Gastroesophageal sphincter (tissue), 3 donors: ENCODE measurements at regions not wholly inside any gene's neighbourhood (a gene's known extent, or its start where the extent isn't known, plus 50 kb on each side); places are given as distances from the start of the nearest gene placed in this dataset.

ENCODE experiments used
- CTCF ChIP-seq, 4 experiments: fragments of 200-600 bp in 2 of 4; fragments of 450-650 bp in 2 of 4; sonication (generic) in 1 of 4; IDR thresholded peaks; one replicate each; pipeline ENCODE4 v1.5.1; 2017 to 2019; ENCODE audit warnings: antibody characterized with exemption in 4 of 4, mild to moderate bottlenecking in 2 of 4, moderate library complexity in 2 of 4
- EP300 ChIP-seq: sonication (generic); formaldehyde crosslinking; IDR thresholded peaks from one replicate; pipeline ENCODE4 v1.6.1; 2017; ENCODE audit warnings: antibody characterized with exemption, mild to moderate bottlenecking
- POLR2A ChIP-seq, 2 donors: fragments of 450-650 bp; IDR thresholded peaks; one replicate each; pipeline ENCODE4 v1.6.1; 2017; ENCODE audit warnings: antibody characterized with exemption in 2 of 2, mild to moderate bottlenecking in 2 of 2, moderate library complexity in 1 of 2
- POLR2AphosphoS5 ChIP-seq: sonication (generic); formaldehyde crosslinking; IDR thresholded peaks from one replicate; pipeline ENCODE4 v1.6.1; 2017; ENCODE audit warnings: antibody characterized with exemption

DNA sequence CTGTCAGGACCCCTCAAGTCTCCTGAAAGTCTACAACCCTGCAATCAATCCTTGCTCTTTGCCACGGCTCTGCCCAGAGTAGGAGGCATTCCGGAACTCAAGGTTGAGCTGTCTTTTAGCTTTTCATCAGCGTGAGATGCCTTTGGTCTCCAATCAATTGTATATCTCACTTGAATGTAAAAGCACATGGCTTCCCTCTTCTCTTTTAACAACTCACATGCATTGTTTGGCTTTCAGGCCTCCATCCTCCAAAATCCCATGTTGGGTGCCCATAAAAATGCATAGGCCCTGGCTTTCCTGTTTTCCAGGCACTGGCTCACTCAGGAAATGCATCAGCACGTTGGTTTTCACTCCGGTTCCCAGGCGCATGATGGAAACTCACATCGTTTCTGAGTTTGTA, 64.0 kb upstream of the FOXF1 start:
- TF ChIP-seq CTCF (IDR thresholded peaks at IDR 0.05) (no peak), EP300 (no peak), POLR2AphosphoS5 (no peak), POLR2A (IDR thresholded peaks at IDR 0.05) (no peak)
